HG03175 (cell line): ENCODE measurements at regions not wholly inside any gene's neighbourhood (a gene's known extent, or its start where the extent isn't known, plus 50 kb on each side); places are given as distances from the start of the nearest gene placed in this dataset.

Source experiments
- ATAC-seq: cut with Tn5 transposase; IDR thresholded peaks from one replicate; pipeline ENCODE4 v1.9.1; 2021; ENCODE audit warnings: mild to moderate bottlenecking, moderate library complexity; ENCODE audit not compliant: unreplicated experiment

DNA sequence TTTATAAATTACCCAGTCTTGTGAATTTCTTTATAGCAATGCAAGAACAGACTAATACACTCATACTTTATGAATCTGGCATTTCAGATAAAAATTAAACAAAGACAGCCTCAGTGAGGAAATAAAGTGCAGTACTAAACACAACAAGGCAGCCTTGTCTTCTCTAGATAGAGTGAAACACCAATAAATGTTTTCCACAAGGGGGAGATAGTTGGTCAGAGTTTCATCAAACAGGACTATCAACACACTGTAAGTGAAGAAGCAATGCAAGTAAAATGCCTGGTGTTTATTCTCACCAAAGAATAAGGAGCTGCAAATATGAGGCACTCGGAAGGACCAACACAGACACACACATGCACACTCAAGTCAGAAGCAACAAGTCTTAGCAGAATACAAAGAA lies 62.8 kb downstream of the FAM9B start:
- peak; percentile 47 for ATAC-seq

DNA sequence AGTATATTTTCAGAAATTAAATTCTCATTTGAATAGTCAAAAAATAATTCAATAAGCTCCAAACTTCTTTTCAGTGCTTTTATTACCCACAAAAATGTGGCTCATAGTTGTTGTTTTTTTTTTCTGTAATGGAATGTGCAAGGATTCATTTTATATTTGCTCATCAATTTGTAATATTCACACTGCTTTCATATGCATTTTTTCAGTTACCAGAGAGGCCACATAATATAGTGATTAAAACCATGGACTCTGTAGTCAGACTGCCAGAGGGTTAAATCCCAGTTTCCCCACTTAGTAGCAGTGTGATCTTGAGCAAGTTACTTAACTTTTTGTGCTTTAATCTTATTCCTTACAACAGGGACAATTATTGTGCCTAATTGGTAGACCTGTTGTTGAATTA lies 64.5 kb downstream of the FAM9B start:
- ATAC-seq = no peak

DNA sequence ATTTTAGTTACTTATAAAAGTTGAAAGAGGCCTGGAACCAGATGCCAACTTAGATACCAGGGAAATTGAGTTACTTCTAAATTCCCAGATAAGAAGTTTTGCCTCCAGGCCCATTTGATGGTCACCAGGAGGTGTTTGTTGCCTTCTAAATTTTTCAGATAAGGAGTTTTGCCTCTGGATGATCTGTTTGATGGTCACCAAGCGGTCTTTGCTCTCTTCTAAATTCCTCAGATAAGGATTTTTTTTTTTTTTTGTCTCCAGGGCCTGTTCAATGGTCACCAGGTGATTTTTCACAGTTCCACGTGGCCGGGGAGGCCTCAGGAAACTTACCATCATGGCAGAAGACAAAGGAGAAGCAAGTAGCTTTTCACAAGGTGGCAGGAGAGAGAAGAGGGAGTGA lies 66.5 kb downstream of the FAM9B start:
- no peak for ATAC-seq

DNA sequence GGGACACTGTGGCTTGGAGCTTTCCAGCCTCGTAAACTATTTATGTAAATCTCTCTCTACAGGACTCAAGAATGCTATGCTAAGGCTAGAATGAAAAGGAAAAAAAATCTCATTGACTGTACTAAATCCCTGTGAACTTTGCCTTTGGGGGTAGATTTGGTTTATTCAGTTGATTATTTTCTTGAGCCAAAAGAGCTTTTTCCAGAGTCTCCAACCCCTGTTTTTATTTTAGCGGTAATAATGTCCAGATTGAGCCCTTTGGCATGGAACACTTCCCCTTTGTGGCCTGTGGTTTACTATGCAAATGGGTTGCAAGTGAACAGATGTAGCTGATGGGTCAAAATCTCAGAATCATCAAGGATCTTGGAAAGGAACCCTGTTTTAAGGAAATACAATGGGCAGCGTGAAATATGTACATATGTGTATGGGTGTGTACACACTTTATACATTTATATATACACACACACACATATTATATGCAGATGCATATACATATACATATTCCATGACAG lies 72.9 kb downstream of the FAM9B start:
- ATAC-seq = no peak

DNA sequence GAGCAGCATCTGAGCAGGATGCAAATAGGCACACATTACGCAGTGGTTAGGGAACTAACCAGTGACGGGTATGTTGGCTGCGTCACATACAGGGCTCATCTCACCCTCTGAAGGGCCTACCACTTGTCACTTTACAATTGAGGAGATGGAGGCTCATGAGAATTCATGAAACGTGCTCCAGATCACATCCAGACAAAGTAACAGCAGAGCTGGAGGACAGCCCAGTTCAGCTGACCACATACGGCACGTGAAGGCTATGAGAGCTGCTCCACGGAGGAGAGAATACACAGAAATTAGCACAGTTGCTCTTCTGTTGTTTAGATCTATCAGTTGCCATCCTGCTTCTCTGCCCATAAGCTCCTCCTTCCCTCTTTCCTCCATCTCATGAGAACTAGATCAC lies 78.4 kb downstream of the FAM9B start:
- ATAC-seq = no peak

DNA sequence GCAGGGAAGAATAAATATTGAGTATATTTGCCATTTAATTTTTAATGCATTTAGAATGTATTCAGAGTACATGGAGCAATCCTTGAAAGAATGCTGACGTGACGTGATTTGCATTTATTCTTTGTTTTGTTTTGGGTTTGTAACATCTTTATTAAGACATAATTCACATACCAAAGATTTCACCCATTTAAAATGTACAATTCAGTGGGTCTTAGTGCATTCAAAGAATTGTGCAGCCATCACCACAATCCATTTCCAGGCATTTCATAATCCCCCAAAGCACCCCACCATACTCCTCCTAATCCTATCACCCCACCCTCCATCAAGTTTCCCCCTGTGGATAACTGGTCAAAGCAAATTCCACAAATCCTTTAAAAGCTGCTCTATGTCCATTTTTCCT lies 87.4 kb downstream of the FAM9B start:
- no peak for ATAC-seq

DNA sequence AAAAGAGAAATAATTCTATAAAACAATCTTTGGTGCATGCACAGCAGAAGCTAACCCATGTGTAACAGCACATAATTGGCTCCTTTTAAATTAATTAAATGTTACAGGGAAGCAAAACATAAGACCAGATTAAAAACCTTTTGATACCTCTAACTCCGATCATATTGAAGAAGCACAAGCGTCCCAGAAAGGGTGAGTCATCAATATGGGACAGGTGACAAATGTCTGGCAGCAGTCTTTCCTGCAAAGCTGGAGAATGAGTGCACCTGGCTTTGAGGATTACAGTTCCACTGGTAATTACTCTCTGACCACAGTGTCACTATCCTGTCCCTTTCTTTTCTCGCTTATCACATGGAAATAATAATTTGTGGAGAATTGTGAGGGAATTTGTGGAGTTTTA lies 94.6 kb downstream of the FAM9B start:
- no peak for ATAC-seq

DNA sequence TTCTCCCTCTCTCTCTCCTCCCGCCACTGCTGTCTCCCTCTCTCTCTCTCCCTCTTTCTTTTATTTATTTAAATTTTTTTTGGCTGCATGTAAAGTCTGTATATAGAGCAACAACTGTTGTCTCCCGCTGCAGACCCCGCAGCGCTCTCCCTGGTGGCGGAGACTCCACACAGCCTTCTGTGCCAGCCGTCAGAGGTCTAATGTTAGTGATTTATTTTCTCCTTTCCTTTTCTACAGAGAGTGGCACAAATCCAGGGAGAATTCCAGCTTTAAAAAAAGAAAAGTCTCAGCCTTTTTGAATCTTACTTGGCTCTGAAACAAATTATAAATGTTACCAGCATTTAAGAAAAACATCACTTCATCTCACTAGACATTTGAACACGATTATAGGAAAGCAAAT lies 106.2 kb downstream of the FAM9B start:
- ATAC-seq = no peak

DNA sequence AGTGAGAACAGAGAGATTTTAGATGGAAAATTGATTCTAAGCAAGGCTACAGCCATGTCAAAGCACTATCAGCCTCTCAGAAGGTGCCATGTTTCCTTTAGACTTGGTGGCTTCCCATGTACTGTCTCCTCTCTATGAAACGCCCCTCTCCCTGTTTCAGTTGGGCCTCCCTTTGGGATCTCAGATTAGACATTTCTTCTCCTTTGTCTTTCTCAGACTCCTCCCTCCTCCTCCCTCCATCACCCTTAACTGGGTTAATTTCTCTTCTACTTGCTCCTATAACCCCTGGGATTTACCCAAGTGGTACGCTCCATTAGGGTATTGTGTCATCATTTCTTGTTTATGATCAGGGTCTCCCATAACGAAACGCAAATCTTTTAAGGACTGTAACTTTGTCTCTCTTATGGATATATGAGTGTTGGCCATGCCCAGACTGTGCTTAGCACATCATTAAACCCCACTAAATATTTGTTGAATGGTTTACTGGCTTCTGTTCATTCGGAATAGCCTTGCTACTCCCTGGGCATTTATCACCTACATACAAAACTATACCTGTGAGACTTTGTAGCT lies 106.8 kb downstream of the FAM9B start:
- no peak for ATAC-seq

DNA sequence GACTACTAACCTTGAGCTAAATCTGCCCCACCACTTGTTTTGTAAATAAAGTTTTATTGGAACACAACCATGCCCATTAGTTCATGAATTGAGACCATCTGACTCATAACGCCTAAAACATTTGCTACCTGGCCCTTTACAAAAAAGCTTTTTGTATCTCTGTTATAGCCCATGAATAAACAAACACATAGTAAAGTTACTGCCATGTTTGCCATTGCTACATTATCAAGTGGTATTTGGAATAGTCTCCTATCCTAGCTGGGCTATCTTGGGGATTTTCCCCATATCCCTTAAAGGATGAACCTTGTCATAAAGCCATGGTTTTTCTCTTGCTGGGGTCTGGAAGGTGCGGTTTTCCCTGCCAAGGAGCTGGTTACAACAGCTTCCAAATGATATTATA lies 112.3 kb downstream of the FAM9B start:
- no peak for ATAC-seq

DNA sequence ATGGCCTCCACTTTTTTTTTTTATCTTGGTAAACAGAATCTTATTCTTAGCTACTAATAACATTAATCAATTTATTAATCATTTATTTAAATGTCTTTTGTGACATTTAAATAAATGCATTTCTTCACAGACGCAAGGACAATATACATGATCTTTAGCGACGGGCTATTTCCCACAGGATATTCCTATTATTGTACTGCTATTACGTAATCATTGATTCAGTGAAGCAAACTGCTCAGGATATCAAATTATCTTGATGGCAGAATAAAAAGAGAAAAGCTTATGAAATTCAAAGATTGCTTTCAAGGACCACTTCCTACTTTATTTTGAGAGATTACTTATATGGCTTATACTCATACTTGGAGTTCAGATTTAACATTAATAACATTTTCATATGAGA lies 114.1 kb downstream of the FAM9B start:
- no peak for ATAC-seq

DNA sequence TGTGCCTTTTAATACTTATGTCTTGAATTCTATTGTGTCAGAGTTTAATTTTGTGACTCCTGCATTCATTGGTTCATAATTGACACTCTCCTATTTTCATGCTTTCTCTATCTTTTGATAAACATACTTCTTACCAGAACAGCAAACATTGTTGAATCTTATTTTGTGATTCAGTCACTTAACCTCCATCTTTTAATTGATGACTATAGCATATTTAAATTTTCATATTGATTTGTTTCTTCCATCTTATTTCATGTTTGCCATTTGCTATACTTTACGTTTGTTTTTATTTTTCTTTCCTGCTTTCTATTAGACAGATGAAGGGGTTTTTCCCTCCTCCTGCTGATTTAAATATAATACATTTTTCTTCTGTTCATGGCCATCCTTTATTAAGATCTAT lies 115.5 kb upstream of the FAM9A start:
- ATAC-seq = no peak

DNA sequence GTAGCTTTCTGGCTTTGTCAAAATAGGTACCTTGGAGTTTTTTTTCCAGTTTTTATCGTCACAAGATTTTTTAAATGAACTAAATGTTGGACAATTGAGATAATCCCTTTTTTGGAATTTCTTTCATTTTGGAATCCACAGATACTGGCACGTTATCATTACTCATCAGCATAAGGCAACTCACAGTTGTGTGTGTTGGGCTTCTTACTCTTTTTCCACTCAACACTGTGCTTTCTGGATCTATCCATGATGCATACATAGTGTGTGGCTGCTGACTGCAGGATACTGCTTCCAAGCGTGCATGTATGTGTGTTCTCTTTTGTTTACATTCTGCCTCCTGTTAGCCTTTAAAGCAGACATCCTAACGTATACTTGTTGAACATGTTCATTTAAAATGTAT lies 113.5 kb upstream of the FAM9A start:
- ATAC-seq = no peak

DNA sequence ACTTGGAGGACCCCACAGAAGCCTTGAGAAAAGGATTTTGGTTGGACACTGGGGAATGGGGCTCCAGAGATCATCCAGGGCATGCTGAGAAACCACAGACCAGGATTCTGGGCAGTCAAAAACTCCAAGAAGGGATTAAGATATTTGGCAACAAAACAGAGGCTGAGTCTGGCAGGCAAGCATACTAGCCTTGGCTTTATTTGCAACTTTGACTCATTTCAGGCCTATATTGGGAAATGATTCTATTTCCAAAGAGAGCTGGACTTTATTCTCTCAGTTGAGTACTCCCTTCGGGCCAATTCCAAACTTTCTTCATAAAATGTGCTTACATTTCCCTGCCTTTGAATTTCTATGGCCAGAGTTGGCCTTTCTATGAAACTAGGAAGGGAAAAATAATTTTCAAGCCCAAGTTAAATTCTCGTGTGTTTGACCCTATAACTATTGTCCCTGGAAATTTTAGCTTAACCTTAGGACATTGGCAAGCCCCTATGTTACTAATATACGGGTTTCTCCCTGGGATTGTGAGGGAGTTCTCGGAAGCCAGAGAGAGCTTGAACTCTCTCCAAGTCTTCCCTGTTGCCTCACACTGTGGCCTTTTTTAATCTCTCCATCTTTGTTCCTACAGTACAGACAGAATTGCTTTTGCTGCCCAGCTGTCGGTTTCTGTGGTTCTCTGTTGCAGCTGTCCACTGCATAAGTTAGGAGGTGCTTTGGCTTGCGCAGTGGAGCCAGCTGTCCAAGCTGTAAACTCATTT lies 112.6 kb upstream of the FAM9A start:
- no peak for ATAC-seq

DNA sequence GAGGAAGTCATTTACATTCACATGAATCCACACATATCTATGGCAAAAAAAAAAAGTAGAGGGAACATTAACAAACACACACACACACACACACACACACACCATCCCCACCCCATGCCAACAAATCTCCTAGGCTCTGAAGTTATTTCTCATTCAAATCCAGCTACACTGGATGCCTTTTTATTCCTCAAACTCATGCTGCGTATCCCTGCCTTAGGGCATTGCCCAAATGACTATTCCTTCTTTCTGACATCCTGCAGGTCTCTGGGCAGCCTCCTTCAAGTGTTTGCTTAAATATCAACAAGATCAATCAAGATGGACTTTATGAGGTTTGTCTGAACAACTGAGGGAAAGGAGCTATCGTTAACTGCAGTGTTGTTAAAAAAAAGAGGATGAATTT lies 106.5 kb upstream of the FAM9A start:
- no peak for ATAC-seq

DNA sequence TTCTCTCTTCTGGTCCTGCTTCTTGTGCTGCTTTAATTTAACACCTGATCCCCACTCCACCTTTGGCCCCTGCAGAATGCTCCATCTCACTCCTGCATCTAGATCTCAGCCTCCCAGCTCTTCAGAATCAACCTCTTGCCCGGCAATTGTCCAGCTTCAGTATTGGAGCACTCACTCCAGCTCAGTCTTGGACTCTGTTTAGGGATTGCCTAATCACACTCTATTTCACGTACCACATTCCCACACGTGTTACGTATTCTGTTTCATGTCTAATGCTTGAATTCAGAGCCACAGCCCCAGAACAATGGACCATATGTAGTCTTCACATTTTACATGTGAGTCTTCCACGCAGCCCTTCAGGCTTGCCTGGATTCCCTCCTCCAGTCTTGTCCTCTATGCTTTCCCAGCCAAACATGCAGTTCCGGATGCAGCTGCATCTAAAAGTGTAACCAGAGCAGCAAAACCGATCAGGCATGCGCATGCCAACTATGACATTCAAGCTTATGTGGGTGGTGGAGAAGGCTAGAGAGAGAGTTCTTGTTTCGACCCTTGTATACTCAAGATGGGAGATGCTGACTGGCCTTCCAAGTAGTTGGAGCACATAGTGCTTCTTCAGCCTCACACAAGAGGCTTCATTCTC lies 105.2 kb upstream of the FAM9A start:
- ATAC-seq = no peak

DNA sequence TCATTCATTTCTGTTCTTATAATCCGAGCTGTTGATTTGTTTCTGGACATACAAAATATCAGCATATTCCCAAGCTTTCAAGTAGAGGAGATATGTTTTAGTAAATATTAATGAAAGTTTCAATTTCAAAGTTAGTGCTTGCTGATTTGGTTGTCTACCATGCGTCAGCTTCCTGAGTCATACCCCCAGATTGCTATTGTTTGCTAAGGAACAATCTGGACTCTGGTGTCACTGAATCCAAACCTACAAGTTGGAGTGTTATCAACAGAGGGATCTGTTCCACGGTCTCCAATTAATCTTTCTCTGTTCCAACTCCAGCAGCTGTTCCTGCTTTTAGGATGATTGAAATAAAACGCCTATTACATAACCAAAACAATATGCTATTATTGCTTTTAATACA lies 96.1 kb upstream of the FAM9A start:
- ATAC-seq = no peak

DNA sequence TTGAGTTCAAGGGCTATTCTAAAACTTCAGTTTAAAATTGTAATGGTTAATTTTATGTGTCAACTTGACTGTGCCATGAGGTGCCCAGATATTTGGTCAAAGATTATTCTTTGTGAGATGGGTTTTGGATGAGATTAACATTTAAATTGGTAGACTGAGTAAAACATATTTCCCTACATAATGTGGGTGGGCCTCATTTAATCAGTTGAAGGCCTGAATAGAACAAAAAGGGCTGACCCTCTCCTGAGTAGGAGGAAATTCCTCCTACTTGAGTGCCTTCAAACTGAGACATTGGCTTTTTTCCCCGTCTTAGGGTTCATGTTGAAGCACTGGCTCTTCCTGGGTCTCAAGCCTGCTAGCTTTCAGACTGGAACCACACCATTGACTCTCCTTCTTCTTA lies 89.6 kb upstream of the FAM9A start:
- no peak for ATAC-seq

DNA sequence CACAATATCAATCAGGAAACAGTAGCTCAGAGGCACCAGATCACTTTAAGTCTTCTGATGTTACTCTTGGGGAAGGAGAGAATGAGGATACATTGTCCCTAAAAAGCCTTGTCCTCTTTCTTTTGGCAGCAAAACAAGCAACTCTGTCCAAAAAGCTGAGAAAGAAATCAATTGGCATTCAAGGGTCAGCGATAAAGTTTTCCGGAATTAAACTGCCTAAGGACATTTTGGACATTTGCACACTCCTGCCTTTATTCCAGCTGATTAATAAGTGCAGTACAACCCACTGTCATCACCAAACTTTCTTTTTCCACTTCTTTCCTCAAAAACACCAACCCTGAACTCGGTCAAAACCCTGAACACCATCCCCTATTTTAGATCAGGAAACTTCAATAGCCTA lies 85.8 kb upstream of the FAM9A start:
- no peak for ATAC-seq

DNA sequence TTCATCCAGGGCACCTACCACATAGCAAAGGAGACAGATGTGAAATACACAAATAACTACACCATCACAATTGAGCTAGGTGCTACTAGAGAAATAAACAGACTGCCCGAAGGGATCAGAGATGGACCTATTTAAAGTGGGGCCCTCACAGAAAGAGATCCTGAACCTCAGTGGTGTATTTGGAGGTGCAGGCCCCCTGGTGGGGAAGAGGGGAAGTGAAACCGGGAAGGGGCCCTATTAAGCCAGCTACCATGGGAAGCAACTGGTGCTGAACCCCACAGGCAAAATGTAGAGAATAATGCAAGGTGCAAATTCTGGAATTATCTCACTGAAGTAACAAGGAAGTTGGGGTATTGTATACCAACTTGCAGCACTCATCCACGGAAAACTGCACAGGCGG lies 78.6 kb upstream of the FAM9A start:
- ATAC-seq = peak; percentile 46

DNA sequence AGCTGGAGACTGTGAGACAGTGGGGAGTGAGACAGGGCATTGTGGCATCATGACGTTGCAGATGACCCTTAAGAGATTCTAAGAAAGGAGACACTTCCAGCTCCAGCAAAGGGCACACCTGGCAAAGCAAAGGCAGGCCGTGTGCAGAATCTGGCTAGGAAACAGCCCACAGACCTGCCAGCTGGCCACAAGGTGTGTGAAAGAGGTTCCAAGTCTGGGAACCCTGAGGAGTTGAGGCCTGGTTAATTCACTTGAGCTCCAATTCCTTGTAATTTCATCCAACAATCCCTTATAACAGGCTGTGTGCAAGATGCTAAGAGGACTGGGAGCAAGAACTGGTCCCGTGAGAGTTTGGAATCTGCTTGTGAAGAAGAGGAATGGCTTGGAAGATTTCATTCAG lies 72.8 kb upstream of the FAM9A start:
- no peak for ATAC-seq

DNA sequence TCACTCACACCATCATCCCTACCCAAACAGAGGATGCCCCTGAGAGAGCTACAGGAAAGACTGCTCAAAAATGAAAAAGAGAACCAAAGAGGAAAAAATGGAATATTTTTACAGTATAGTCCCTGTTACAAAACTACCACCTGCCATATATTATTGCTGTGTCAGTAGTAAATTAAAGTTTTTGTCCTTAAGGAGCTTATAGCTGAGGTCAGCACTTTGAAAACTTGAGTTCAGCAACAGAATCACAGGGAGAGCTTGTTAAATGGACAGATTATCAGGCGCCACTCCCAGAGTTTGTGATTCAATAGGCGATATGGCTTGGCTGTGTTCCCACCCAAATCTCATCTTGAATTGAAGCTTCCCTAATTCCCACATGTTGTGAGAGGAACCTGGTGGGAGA lies 71.9 kb upstream of the FAM9A start:
- no peak for ATAC-seq
